ENCODE measurements at regions not wholly inside any gene's neighbourhood (a gene's known extent, or its start where the extent isn't known, plus 50 kb on each side); places are given as distances from the start of the nearest gene placed in this dataset.
"Not testable (repeated sequence)": the region's sequence is repeated elsewhere in the genome, so short reads cannot be mapped to it uniquely, and the experiment has no call there.

DNA sequence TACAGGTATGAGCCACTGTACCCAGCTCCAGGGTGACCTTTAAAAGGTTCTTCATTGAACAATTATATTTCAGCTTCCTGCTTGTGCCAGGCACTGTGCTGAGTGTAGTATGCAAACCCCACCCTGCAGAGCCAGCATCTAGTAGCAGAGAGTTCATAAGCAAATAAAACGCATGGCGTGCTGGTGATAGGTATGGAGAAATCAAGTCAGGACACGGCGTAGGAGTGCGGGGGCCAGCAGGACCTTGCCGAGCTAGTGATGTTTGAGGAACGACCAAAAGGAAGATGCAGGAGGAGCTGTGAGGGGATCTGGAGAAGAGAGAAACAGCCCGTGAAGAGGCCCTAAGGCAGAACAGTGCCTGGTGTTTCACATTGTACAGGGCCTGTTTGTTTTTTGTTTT, 105.8 kb downstream of the CRLF3 start:
- TF ChIP-seq, protein P1, sequence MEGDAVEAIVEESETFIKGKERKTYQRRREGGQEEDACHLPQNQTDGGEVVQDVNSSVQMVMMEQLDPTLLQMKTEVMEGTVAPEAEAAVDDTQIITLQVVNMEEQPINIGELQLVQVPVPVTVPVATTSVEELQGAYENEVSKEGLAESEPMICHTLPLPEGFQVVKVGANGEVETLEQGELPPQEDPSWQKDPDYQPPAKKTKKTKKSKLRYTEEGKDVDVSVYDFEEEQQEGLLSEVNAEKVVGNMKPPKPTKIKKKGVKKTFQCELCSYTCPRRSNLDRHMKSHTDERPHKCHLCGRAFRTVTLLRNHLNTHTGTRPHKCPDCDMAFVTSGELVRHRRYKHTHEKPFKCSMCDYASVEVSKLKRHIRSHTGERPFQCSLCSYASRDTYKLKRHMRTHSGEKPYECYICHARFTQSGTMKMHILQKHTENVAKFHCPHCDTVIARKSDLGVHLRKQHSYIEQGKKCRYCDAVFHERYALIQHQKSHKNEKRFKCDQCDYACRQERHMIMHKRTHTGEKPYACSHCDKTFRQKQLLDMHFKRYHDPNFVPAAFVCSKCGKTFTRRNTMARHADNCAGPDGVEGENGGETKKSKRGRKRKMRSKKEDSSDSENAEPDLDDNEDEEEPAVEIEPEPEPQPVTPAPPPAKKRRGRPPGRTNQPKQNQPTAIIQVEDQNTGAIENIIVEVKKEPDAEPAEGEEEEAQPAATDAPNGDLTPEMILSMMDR (IDR thresholded peaks at IDR 0.05 in 8 of 11, conservative IDR thresholded peaks at IDR 0.05 in 3 of 11), result not testable (repeated sequence)
- TF ChIP-seq POLR2A (IDR thresholded peaks at IDR 0.05), result not testable (repeated sequence)
